GM12875 (cell line): ENCODE measurements at regions not wholly inside any gene's neighbourhood (a gene's known extent, or its start where the extent isn't known, plus 50 kb on each side); places are given as distances from the start of the nearest gene placed in this dataset.

Source experiments
- H3K4me3 ChIP-seq: one replicate; pipeline ENCODE4 v1.5.1; 2011; ENCODE audit warnings: low read depth, low read length, control low read depth
- TF ChIP-seq, protein P1 (sequence below): IDR thresholded peaks from 2 replicates; pipeline ENCODE4 v1.5.1; 2011; ENCODE audit warnings: low read depth, mild to moderate bottlenecking, control low read depth, inconsistent platforms, low read length, moderate library complexity, borderline replicate concordance; ENCODE audit not compliant: insufficient read depth

DNA sequence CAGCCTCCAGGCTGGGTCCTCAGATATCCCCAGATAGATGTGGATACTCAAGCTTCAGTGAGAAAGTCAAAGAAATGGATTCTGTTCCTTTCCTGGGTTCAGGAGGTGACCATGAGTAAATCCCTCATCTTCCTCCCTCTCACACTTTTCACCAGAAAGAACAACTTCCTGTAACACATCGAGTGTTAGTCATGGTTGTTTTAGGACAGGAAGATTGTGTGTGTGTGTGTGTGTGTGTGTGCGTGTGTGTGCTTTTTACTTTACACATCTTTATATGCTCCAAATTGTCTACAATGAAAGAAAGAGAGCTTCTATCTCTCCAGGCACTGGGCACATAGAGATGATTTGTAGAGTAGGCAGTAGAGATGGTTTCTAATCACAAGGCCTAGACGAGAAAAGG, 139.9 kb downstream of the TBXT start:
- TF ChIP-seq, protein P1, sequence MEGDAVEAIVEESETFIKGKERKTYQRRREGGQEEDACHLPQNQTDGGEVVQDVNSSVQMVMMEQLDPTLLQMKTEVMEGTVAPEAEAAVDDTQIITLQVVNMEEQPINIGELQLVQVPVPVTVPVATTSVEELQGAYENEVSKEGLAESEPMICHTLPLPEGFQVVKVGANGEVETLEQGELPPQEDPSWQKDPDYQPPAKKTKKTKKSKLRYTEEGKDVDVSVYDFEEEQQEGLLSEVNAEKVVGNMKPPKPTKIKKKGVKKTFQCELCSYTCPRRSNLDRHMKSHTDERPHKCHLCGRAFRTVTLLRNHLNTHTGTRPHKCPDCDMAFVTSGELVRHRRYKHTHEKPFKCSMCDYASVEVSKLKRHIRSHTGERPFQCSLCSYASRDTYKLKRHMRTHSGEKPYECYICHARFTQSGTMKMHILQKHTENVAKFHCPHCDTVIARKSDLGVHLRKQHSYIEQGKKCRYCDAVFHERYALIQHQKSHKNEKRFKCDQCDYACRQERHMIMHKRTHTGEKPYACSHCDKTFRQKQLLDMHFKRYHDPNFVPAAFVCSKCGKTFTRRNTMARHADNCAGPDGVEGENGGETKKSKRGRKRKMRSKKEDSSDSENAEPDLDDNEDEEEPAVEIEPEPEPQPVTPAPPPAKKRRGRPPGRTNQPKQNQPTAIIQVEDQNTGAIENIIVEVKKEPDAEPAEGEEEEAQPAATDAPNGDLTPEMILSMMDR, result no peak
- no peak overlapping the region for H3K4me3 ChIP-seq

DNA sequence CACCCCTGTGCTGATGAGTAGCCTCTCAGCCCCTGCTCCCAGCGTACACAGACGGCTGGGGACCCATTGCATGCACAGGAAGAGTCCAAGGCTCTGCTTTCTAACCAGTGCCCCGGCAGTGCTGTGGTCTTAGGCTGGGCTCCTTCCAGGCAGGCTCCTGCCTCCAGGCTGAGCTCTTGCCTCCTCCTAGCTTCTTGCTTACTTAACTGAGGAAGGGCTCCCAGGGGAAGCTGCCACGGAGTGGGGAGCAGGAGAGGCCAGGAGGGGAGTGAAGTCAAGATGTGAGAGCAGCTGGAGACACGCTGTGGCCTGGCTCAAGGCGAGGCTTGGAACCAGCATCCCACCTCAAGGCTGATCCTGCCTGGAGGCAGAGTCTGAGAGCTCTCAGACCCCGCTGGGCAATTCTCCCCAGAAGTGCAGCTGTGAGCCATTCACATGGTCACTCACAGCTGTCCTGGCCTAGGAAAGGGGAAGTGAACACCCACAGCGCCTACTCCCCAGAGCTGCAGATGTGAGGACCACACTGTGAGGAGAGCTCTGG, 141.0 kb downstream of the TBXT start:
- TF ChIP-seq, protein P1, result no peak
- H3K4me3 ChIP-seq, result no peak overlapping the region

DNA sequence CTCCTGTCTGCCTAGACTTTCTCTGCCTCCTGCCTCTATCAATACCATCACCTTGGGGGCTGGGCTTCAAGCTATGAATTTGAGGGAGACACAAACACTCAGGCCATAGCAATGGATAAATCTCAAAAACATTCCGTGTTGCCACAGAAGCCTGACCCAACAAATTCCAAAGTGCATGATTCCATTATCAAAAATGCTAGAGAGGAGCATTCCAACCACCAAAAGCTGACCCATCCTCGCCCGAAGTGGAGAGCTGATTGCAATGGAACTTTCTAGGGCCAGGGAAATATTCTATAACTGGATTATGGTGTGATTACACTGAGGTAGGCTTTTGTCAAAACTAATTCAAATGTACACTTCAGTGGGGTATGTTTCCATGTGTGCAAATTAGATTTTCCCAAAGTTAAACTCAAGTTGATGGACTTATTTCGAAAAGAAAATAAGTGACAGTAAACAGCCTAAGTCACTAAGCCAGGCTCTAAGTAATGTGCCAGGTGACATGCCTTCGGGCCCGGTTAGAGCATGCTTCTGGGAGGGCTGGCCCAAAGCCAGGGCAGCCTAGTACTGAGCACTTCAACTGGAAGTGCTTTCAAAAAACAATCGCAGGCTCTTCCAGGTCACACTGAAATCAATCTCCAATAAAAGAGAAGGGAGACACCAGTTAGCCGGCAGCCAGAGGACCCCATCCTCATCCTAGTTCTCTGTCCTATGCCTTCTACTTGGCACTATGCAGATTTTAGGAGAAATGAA, 142.3 kb downstream of the TBXT start:
- TF ChIP-seq, protein P1, result no peak
- H3K4me3 ChIP-seq, result no peak overlapping the region

DNA sequence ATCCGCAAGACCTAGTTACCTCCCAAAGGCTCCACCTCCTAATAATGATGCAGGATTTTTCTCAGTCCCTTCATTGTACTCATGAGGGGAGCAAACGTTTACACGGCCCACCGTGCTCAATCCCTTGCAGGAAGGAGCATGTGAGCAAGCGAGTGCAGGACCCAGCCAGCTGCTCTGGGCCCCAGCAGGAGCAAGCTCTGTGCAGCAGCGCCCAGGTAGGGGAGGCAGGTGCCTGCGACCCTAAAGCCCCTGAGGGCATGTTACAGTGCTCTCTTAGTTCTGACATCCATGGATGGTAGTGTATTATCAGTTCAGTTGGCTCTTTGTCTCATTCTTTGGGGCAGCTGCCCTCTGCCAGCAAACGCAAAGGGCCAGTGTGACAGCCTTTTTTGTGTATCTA, 143.4 kb downstream of the TBXT start:
- TF ChIP-seq, protein P1, result no peak
- no peak overlapping the region for H3K4me3 ChIP-seq

GRCh38 chr6:166023273-166023989, 144.2 kb downstream of the TBXT start:
- TF ChIP-seq, protein P1, result no peak

DNA sequence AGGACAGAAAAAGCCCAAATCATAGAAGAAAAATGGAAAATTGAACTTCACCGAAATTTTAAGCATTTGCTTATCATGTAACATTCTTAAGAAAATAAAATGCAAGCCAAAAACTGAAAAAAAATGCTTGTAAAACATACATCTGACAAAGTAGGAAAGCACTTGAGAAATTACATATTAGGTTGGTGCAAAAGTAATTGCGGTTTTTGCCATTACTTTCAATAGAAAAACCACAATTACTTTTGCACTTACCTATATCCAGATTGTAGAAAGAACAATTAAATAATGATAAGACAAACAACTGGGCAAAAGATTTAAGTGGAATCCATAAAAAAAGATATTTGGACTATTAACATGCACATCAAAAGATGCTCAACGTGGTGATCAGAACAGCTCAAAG, 146.2 kb downstream of the TBXT start:
- TF ChIP-seq, protein P1, result no peak
- H3K4me3 ChIP-seq, result no peak overlapping the region

More at GRCh38 chr6:166023273-166023989, 144.2 kb downstream of the TBXT start:
- H3K4me3 ChIP-seq, result no peak overlapping the region
